ENCODE measurements at regions not wholly inside any gene's neighbourhood (a gene's known extent, or its start where the extent isn't known, plus 50 kb on each side); places are given as distances from the start of the nearest gene placed in this dataset.

DNA sequence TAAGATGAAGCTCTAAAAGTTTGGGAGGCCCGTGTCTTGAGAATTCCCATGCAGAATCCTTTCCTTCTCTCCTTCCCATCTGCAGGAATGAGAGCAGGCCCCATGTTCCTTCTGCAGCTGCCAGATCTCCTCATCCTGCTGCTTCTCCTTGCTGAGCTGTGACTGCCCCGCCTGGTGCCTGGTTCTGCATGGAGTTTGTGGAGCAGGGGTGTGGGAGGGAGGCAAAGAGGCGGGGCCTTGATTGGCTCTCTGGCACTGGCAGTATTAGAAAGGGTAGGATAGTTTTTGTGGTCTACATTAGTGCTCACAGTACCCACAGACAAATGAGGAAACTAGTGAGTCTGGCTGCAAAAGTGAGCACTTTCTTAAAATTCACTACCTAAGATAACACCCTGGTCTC lies 91.1 kb upstream of the CLPB start:
- TF ChIP-seq, protein P1, sequence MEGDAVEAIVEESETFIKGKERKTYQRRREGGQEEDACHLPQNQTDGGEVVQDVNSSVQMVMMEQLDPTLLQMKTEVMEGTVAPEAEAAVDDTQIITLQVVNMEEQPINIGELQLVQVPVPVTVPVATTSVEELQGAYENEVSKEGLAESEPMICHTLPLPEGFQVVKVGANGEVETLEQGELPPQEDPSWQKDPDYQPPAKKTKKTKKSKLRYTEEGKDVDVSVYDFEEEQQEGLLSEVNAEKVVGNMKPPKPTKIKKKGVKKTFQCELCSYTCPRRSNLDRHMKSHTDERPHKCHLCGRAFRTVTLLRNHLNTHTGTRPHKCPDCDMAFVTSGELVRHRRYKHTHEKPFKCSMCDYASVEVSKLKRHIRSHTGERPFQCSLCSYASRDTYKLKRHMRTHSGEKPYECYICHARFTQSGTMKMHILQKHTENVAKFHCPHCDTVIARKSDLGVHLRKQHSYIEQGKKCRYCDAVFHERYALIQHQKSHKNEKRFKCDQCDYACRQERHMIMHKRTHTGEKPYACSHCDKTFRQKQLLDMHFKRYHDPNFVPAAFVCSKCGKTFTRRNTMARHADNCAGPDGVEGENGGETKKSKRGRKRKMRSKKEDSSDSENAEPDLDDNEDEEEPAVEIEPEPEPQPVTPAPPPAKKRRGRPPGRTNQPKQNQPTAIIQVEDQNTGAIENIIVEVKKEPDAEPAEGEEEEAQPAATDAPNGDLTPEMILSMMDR (IDR thresholded peaks at IDR 0.05; ENCODE audit: poor library complexity): no peak
- no peak for TF ChIP-seq EZH2 (IDR thresholded peaks at IDR 0.05; ENCODE audit: borderline replicate concordance)
